HK-2 (cell line): ENCODE measurements at regions not wholly inside any gene's neighbourhood (a gene's known extent, or its start where the extent isn't known, plus 50 kb on each side); places are given as distances from the start of the nearest gene placed in this dataset.
"Not testable (repeated sequence)": the region's sequence is repeated elsewhere in the genome, so short reads cannot be mapped to it uniquely, and the experiment has no call there.

Source experiments
- DNase-seq: peaks from one replicate; pipeline ENCODE4 v3.0.0-alpha.2; 2018; ENCODE audit not compliant: unreplicated experiment

- no peak for DNase-seq
Measured at GRCh38 chr5:102554082-102554481, 55.3 kb upstream of the SLCO6A1 start.

GRCh38 chr5:102554728-102555127, 55.9 kb upstream of the SLCO6A1 start:
- no peak for DNase-seq

GRCh38 chr5:102561894-102562760, 63.3 kb upstream of the SLCO6A1 start:
- DNase-seq: no peak

- DNase-seq: no peak
Measured at GRCh38 chr5:102570747-102571146, 71.9 kb upstream of the SLCO6A1 start.

- no peak for DNase-seq
Measured at GRCh38 chr5:102578362-102578761, 79.6 kb upstream of the SLCO6A1 start.

GRCh38 chr5:102579379-102579778, 80.6 kb upstream of the SLCO6A1 start:
- DNase-seq: no peak

- DNase-seq: no peak
Measured at GRCh38 chr5:102581011-102581410, 82.2 kb upstream of the SLCO6A1 start.

- no peak for DNase-seq
Measured at GRCh38 chr5:102582696-102583095, 83.9 kb upstream of the SLCO6A1 start.

- no peak for DNase-seq
Measured at GRCh38 chr5:102583276-102584124, 84.7 kb upstream of the SLCO6A1 start.

- DNase-seq: no peak
Measured at GRCh38 chr5:102589661-102590060, 90.9 kb upstream of the SLCO6A1 start.

- DNase-seq: no peak
Measured at GRCh38 chr5:102590467-102590866, 91.7 kb upstream of the SLCO6A1 start.

GRCh38 chr5:102591650-102592049, 92.8 kb upstream of the SLCO6A1 start:
- DNase-seq: no peak

- not testable (repeated sequence) for DNase-seq
Measured at GRCh38 chr5:102592586-102592985, 93.8 kb upstream of the SLCO6A1 start.

- DNase-seq: no peak
Measured at GRCh38 chr5:102594192-102594591, 95.4 kb upstream of the SLCO6A1 start.

- DNase-seq: no peak
Measured at GRCh38 chr5:102595332-102595731, 96.5 kb upstream of the SLCO6A1 start.

- DNase-seq: no peak
Measured at GRCh38 chr5:102596113-102596512, 97.3 kb upstream of the SLCO6A1 start.

- no peak for DNase-seq
Measured at GRCh38 chr5:102596951-102597350, 98.2 kb upstream of the SLCO6A1 start.

GRCh38 chr5:102599289-102599688, 100.5 kb upstream of the SLCO6A1 start:
- DNase-seq: no peak

GRCh38 chr5:102600964-102601363, 102.2 kb upstream of the SLCO6A1 start:
- DNase-seq: no peak

GRCh38 chr5:102603670-102604069, 104.9 kb upstream of the SLCO6A1 start:
- DNase-seq: no peak

GRCh38 chr5:102608414-102608813, 109.6 kb upstream of the SLCO6A1 start:
- no peak for DNase-seq

- no peak for DNase-seq
Measured at GRCh38 chr5:102611312-102611711, 112.5 kb upstream of the SLCO6A1 start.

GRCh38 chr5:102613661-102614060, 114.9 kb upstream of the SLCO6A1 start:
- DNase-seq: no peak
